ENCODE measurements at regions not wholly inside any gene's neighbourhood (a gene's known extent, or its start where the extent isn't known, plus 50 kb on each side); places are given as distances from the start of the nearest gene placed in this dataset.

GRCh38 chr21:21605521-21605920 is 607.3 kb downstream of the NCAM2 start:
- no peak for DNase-seq (ENCODE audit: low read depth in 2 of 2)

GRCh38 chr21:21606041-21606440 is 607.8 kb downstream of the NCAM2 start:
- DNase-seq (ENCODE audit: low read depth in 2 of 2), result no peak

- no peak for DNase-seq (ENCODE audit: low read depth in 2 of 2)
Measured at GRCh38 chr21:21612466-21612865, 614.3 kb downstream of the NCAM2 start.

- no peak for DNase-seq (ENCODE audit: low read depth in 2 of 2)
Measured at GRCh38 chr21:21614966-21615365, 616.8 kb downstream of the NCAM2 start.

GRCh38 chr21:21622460-21623234 is 624.4 kb downstream of the NCAM2 start:
- DNase-seq (ENCODE audit: low read depth in 2 of 2), result no peak

- DNase-seq (ENCODE audit: low read depth in 2 of 2), result no peak
Measured at GRCh38 chr21:21624674-21625073, 626.5 kb downstream of the NCAM2 start.

GRCh38 chr21:21631961-21632360 is 633.8 kb downstream of the NCAM2 start:
- DNase-seq (ENCODE audit: low read depth in 2 of 2), result no peak

GRCh38 chr21:21632926-21633325 is 634.7 kb downstream of the NCAM2 start:
- DNase-seq (ENCODE audit: low read depth in 2 of 2), result no peak

GRCh38 chr21:21661741-21662140 is 663.5 kb downstream of the NCAM2 start:
- DNase-seq (ENCODE audit: low read depth in 2 of 2), result no peak

GRCh38 chr21:21662776-21663175 is 664.6 kb downstream of the NCAM2 start:
- DNase-seq (ENCODE audit: low read depth in 2 of 2), result no peak

GRCh38 chr21:21664871-21665270 is 666.7 kb downstream of the NCAM2 start:
- no peak for DNase-seq (ENCODE audit: low read depth in 2 of 2)

GRCh38 chr21:21666689-21667088 is 668.5 kb downstream of the NCAM2 start:
- no peak for DNase-seq (ENCODE audit: low read depth in 2 of 2)

GRCh38 chr21:21668198-21668597 is 670.0 kb downstream of the NCAM2 start:
- DNase-seq (ENCODE audit: low read depth in 2 of 2), result no peak

GRCh38 chr21:21673959-21674358 is 675.8 kb downstream of the NCAM2 start:
- no peak for DNase-seq (ENCODE audit: low read depth in 2 of 2)

- DNase-seq (ENCODE audit: low read depth in 2 of 2), result no peak
Measured at GRCh38 chr21:21675601-21676000, 677.4 kb downstream of the NCAM2 start.

GRCh38 chr21:21682172-21682571 is 684.0 kb downstream of the NCAM2 start:
- no peak for DNase-seq (ENCODE audit: low read depth in 2 of 2)

- DNase-seq (ENCODE audit: low read depth in 2 of 2), result no peak
Measured at GRCh38 chr21:21688889-21689288, 690.7 kb downstream of the NCAM2 start.

- no peak for DNase-seq (ENCODE audit: low read depth in 2 of 2)
Measured at GRCh38 chr21:21690068-21690665, 692.0 kb downstream of the NCAM2 start.

GRCh38 chr21:21712748-21713520 is 714.7 kb downstream of the NCAM2 start:
- no peak for DNase-seq (ENCODE audit: low read depth in 2 of 2)

- DNase-seq (ENCODE audit: low read depth in 2 of 2), result no peak
Measured at GRCh38 chr21:21713651-21714180, 715.5 kb downstream of the NCAM2 start.

GRCh38 chr21:21714426-21714825 is 716.2 kb downstream of the NCAM2 start:
- no peak for DNase-seq (ENCODE audit: low read depth in 2 of 2)

GRCh38 chr21:21715266-21715969 is 717.2 kb downstream of the NCAM2 start:
- no peak for DNase-seq (ENCODE audit: low read depth in 2 of 2)

Data from stimulated activated CD8-positive, alpha-beta memory T cell treated with anti-CD3 and anti-CD28 coated beads, Interleukin-2, amount 100 ng/mL, for 1 hour (primary cell).